SU-DHL-6 (cell line): ENCODE measurements at regions not wholly inside any gene's neighbourhood (a gene's known extent, or its start where the extent isn't known, plus 50 kb on each side); places are given as distances from the start of the nearest gene placed in this dataset.

Experiments
- H2AFZ ChIP-seq: fragments of 200-600 bp; sonication (generic); 2 replicates; pipeline ENCODE4 v1.6.1; 2014; ENCODE audit warnings: low read depth, mild to moderate bottlenecking, moderate library complexity, mixed read lengths, antibody characterized with exemption, low read length; ENCODE audit not compliant: severe bottlenecking
- H3F3A ChIP-seq: fragments of 200-600 bp; shearing (Covaris generic); 2 replicates; pipeline ENCODE4 v1.6.0; 2016; ENCODE audit warnings: antibody characterized with exemption, mild to moderate bottlenecking; ENCODE audit not compliant: insufficient read depth
- H3K27ac ChIP-seq: fragments of 200-600 bp; sonication (generic); 2 replicates; pipeline ENCODE4 v1.5.1; 2016; ENCODE audit warnings: low read depth, mild to moderate bottlenecking, low read length, moderate library complexity, mixed read lengths
- H3K27me3 ChIP-seq: fragments of 200-600 bp; sonication (generic), shearing (Covaris generic); 2 replicates; pipeline ENCODE4 v1.6.0; 2014; ENCODE audit warnings: mild to moderate bottlenecking, low read length
- H3K36me3 ChIP-seq: fragments of 200-600 bp; sonication (generic); 2 replicates; pipeline ENCODE4 v1.6.1; 2014; ENCODE audit warnings: mild to moderate bottlenecking, low read length, mixed read lengths
- H3K4me2 ChIP-seq: fragments of 300-600, 200-600 bp; shearing (Covaris generic), sonication (generic); 2 replicates; pipeline ENCODE4 v1.6.0; 2014; ENCODE audit warnings: low read length, low read depth, mild to moderate bottlenecking; ENCODE audit not compliant: poor library complexity, severe bottlenecking
- H3K4me3 ChIP-seq: fragments of 200-600 bp; sonication (generic); 2 replicates; pipeline ENCODE4 v1.5.1; 2014; ENCODE audit warnings: antibody characterized with exemption, low read length, mild to moderate bottlenecking, mixed read lengths; ENCODE audit not compliant: insufficient read depth, poor library complexity, severe bottlenecking
- H3K79me2 ChIP-seq: fragments of 200-600 bp; sonication (generic); 2 replicates; pipeline ENCODE4 v1.6.1; 2014; ENCODE audit warnings: mild to moderate bottlenecking, low read length, moderate library complexity; ENCODE audit not compliant: insufficient read depth
- H3K9ac ChIP-seq: fragments of 200-600 bp; sonication (generic); 2 replicates; pipeline ENCODE4 v1.7.0; 2014; ENCODE audit warnings: mild to moderate bottlenecking, low read length
- H3K9me2 ChIP-seq: fragments of 200-600 bp; sonication (generic); replicated peaks from 2 replicates; pipeline ENCODE4 v1.6.1; 2014; ENCODE audit warnings: low read length; ENCODE audit not compliant: insufficient read depth
- H3K9me3 ChIP-seq: fragments of 200-600 bp; sonication (generic); 2 replicates; pipeline ENCODE4 v1.6.1; 2014; ENCODE audit warnings: low read length, mixed read lengths; ENCODE audit not compliant: insufficient read depth
- H4K20me1 ChIP-seq: fragments of 200-600 bp; sonication (generic); 2 replicates; pipeline ENCODE4 v1.6.1; 2014; ENCODE audit warnings: low read depth, mild to moderate bottlenecking, antibody characterized with exemption, low read length, moderate library complexity, mixed read lengths
- CTCF ChIP-seq: fragments of 200-600 bp; sonication (generic); IDR thresholded peaks from one replicate; pipeline ENCODE4 v1.5.1; 2017; ENCODE audit warnings: antibody characterized with exemption, mild to moderate bottlenecking, low read length, moderate library complexity; ENCODE audit not compliant: insufficient read depth, poor library complexity, severe bottlenecking
- EZH2phosphoT487 ChIP-seq: fragments of 200-600 bp; sonication (generic), shearing (Covaris generic); conservative IDR thresholded peaks from 2 replicates; pipeline ENCODE4 v1.6.1; 2018; ENCODE audit warnings: mild to moderate bottlenecking, antibody characterized with exemption, low read length, moderate library complexity, mixed read lengths

DNA sequence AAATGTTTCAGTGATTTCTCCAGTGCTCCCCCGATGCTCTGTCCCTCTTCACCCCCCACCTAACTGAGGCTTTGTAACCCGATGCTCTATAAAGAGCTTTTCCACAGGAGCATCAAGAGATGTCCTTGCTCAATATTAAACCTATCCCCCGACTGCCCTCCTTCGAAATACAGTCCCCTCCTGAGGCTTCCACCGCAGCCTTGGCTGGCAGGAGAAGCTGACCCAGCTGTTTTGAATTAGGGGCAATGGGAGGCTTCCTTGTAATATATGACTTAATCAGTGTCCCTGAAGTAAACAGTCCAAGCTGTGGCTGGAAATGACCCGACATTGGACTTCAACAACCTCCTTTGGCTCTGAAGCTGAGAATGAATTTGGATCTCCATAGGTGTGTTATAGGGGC, 62.4 kb downstream of the TMEM30B start:
- Histone ChIP-seq H3K79me2 (no peaks in the 10 kb centered on the region), H3K27me3 (no peaks in the 10 kb centered on the region), H2AFZ (no peak overlapping the region), H3K9me2 (no peaks in the 10 kb centered on the region), H3K4me2 (no peak overlapping the region), H3K9ac (no peak overlapping the region), H3K36me3 (no peaks in the 10 kb centered on the region), H3F3A (no peaks in the 10 kb centered on the region), H3K4me3 (no peak overlapping the region), H3K9me3 (no peaks in the 10 kb centered on the region), H3K27ac (no peak overlapping the region), H4K20me1 (no peaks in the 10 kb centered on the region)
- TF ChIP-seq CTCF = no peak
- no peak for TF ChIP-seq EZH2phosphoT487

- no peak for TF ChIP-seq EZH2phosphoT487
- Histone ChIP-seq H3K27ac (no peak overlapping the region), H3K36me3 (no peaks in the 10 kb centered on the region), H3K9me2 (no peaks in the 10 kb centered on the region), H3K79me2 (no peaks in the 10 kb centered on the region), H2AFZ (no peak overlapping the region), H3K4me3 (no peak overlapping the region), H3K9me3 (no peaks in the 10 kb centered on the region), H3K4me2 (no peak overlapping the region), H3K9ac (no peak overlapping the region), H3K27me3 (no peaks in the 10 kb centered on the region), H4K20me1 (no peaks in the 10 kb centered on the region), H3F3A (no peaks in the 10 kb centered on the region)
Observed at GRCh38 chr14:61218157-61218556, 63.0 kb downstream of the TMEM30B start.

DNA sequence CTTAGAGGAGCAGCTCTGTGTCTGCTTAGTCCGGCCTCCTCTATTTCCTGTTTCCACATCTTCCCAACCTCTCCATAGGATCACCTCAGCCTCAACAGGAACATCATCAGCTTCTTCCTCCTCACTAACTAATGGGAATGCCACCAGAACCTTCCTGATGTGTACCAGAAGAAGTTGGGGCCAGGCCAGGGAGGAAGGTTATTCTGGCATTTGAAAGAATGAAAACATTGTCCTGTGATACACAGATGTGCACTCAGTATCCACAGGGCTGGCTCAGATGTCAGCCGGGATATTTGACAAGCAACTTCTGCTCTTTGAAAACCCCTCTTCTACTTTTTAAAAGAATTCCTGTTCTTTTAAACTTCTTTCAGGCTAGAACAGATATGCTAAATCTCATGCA, 63.6 kb downstream of the TMEM30B start:
- H4K20me1 ChIP-seq = no peaks in the 10 kb centered on the region
- no peaks in the 10 kb centered on the region for H3K9me2 ChIP-seq
- TF ChIP-seq EZH2phosphoT487 (no peak), CTCF (no peak)
- no peak overlapping the region for H2AFZ ChIP-seq
- H3K4me2 ChIP-seq = no peak overlapping the region
- no peak overlapping the region for H3K9ac ChIP-seq
- H3K4me3 ChIP-seq = no peak overlapping the region
- H3K27ac ChIP-seq = no peak overlapping the region
- H3K36me3 ChIP-seq = no peaks in the 10 kb centered on the region
- no peaks in the 10 kb centered on the region for H3K79me2 ChIP-seq
- no peaks in the 10 kb centered on the region for H3F3A ChIP-seq
- no peaks in the 10 kb centered on the region for H3K27me3 ChIP-seq
- no peaks in the 10 kb centered on the region for H3K9me3 ChIP-seq

DNA sequence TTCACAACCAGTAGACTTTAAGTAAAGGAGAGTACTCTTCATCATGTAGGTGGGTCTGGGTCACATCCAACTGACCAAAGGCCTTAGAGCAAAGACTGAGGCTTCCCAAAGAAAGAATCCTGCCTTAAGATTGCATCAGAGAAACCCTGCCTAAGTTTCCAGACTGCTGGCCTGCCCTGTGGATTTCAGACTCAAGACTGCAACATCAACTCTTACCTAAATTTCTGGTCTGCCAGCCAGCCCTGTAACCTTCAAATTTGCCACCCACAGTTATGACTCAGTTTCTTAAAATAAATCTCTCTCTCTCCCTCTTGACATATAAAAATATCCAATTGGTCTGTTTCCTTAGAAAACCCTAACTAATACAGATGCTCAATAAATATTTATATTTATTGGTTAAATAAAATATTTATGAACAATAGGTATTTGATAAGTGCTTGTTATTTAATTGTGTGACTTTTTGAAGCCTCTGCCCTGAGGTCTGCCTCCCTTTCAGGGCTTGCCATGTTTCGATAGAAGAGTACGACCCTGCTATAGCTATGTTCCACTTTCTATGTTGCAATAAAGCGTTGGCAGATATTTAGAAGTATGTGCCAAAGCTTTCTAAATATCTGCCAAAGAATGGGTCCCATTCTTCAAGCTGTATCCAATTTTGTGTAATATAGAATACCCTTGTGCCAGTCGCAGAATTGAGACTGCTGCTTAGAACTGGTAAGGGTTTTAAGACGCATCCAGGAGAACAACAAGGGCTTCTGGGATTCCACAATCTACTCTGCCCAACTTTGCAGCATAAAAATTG, 65.7 kb downstream of the TMEM30B start:
- Histone ChIP-seq H3K9me3 (no peaks in the 10 kb centered on the region), H4K20me1 (no peaks in the 10 kb centered on the region), H3K27me3 (no peaks in the 10 kb centered on the region), H3K36me3 (no peaks in the 10 kb centered on the region), H3K9ac (no peak overlapping the region), H3K4me3 (no peak overlapping the region), H3K27ac (no peak overlapping the region), H2AFZ (no peak overlapping the region), H3K9me2 (no peaks in the 10 kb centered on the region), H3K79me2 (no peaks in the 10 kb centered on the region), H3F3A (no peaks in the 10 kb centered on the region), H3K4me2 (no peak overlapping the region)
- TF ChIP-seq EZH2phosphoT487 (no peak), CTCF (no peak)
